ENCODE measurements at regions not wholly inside any gene's neighbourhood (a gene's known extent, or its start where the extent isn't known, plus 50 kb on each side); places are given as distances from the start of the nearest gene placed in this dataset.
"Not testable (repeated sequence)": the region's sequence is repeated elsewhere in the genome, so short reads cannot be mapped to it uniquely, and the experiment has no call there.

DNA sequence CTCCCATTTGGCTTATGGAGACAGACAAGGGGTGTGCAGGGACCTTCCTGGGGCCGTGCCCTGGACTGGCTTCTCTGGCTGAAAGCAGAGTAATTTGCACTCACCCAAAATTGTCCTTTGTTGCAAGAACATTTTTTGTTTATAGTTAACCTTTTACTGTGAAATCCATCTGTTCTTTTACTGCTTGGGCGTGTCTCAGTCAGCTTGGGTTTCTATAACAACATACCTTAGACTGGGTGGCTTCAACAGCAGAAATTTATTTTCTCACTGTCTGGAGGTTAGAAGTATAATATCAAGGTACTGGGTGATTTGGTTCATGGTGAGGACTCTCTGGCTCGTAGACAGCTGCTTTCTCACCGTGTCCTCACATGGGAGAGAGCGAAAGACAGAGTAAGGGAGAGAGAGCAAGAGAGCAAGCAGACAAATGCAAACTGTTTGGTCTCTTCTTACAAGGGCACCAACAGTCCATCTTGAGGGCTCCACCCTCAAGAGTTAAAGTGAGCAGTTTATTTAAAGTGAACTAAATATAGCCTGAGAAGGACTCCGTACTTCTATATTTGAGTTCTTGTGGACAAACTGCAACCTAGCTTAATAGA is 131.0 kb upstream of the NPY start:
- Histone ChIP-seq H3K4me1 (ENCODE audit: low read length) (no peaks in the 10 kb centered on the region), H2AFZ (ENCODE audit: low read length) (no peak overlapping the region), H3K27ac (ENCODE audit: low read length) (no peak overlapping the region), H3K36me3 (ENCODE audit: insufficient read depth, low read length) (no peaks in the 10 kb centered on the region), H3K9me2 (replicated peaks; ENCODE audit: insufficient read depth, low read length) (no peaks in the 10 kb centered on the region), H3K9me3 (ENCODE audit: low read length) (peaks cover 5% of the 10 kb centered on the region; the same call in 1 of the 2 replicates), H3K27me3 (ENCODE audit: low read length) (0 out of 2 replicates have a peak, but pooled peaks cover 2% of the 10 kb centered on the region), H3K79me2 (ENCODE audit: low read length) (no peaks in the 10 kb centered on the region), H4K20me1 (ENCODE audit: insufficient read depth, low read depth, low read length) (no peaks in the 10 kb centered on the region), H3K4me3 (ENCODE audit: low read length) (no peak overlapping the region), H3K9ac (ENCODE audit: low read length) (no peak overlapping the region), H3K4me2 (ENCODE audit: low read depth, low read length, poor library complexity, severe bottlenecking) (no peak overlapping the region)
- no peak for DNase-seq

DNA sequence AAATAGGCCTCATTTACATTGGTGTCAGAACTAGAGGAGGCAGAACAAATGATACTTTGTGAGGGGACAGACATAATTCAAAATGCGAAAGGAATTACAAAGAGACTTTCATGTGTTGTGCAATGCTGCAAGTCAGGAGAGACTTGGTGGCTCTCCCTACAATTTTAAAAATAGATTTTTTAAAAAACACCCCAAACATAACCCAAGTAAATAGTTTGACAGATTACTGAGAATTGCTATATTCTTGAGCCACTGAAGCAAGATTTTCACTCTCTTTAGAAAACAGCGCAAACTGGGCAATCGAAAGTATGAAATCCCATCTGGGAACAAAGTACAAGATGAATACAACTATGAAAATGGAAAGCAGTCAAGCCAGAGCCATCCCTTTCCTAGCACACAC is 126.3 kb upstream of the NPY start:
- no peak for DNase-seq
- Histone ChIP-seq H3K4me3 (ENCODE audit: low read length) (no peak overlapping the region), H3K27ac (ENCODE audit: low read length) (no peak overlapping the region), H3K4me1 (ENCODE audit: low read length) (no peaks in the 10 kb centered on the region), H3K4me2 (ENCODE audit: low read depth, low read length, poor library complexity, severe bottlenecking) (no peak overlapping the region), H3K79me2 (ENCODE audit: low read length) (no peaks in the 10 kb centered on the region), H4K20me1 (ENCODE audit: insufficient read depth, low read depth, low read length) (no peaks in the 10 kb centered on the region), H3K27me3 (ENCODE audit: low read length) (no peaks in the 10 kb centered on the region), H3K36me3 (ENCODE audit: insufficient read depth, low read length) (no peaks in the 10 kb centered on the region), H3K9me3 (ENCODE audit: low read length) (no peaks in the 10 kb centered on the region), H3K9ac (ENCODE audit: low read length) (no peak overlapping the region), H2AFZ (ENCODE audit: low read length) (no peak overlapping the region), H3K9me2 (replicated peaks; ENCODE audit: insufficient read depth, low read length) (no peaks in the 10 kb centered on the region)

DNA sequence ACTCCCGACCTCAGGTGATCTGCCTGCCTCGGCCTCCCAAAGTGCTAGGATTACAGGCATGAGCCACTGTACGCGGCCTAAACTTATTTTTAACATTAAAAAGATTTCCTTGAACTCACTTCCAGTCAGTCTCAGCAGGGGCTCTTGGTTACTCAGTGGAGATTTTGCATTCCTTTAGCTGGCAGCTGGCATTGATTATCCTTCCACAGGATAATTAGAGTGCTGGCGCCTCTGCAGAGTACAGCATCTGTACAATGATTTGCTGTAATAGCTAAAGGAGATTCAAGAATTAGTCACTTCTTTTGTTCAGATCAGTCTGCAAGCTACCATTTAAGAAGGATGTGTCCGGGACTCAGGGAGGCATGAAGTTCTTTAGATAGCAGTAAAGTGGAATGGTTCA is 125.0 kb upstream of the NPY start:
- Histone ChIP-seq H3K27ac (ENCODE audit: low read length) (no peak overlapping the region), H3K4me2 (ENCODE audit: low read depth, low read length, poor library complexity, severe bottlenecking) (no peak overlapping the region), H3K9me3 (ENCODE audit: low read length) (no peaks in the 10 kb centered on the region), H3K9me2 (replicated peaks; ENCODE audit: insufficient read depth, low read length) (no peaks in the 10 kb centered on the region), H3K4me3 (ENCODE audit: low read length) (no peak overlapping the region), H3K79me2 (ENCODE audit: low read length) (no peaks in the 10 kb centered on the region), H3K36me3 (ENCODE audit: insufficient read depth, low read length) (no peaks in the 10 kb centered on the region), H4K20me1 (ENCODE audit: insufficient read depth, low read depth, low read length) (no peaks in the 10 kb centered on the region), H3K27me3 (ENCODE audit: low read length) (no peaks in the 10 kb centered on the region), H3K4me1 (ENCODE audit: low read length) (no peaks in the 10 kb centered on the region), H2AFZ (ENCODE audit: low read length) (no peak overlapping the region), H3K9ac (ENCODE audit: low read length) (no peak overlapping the region)
- no peak for DNase-seq

DNA sequence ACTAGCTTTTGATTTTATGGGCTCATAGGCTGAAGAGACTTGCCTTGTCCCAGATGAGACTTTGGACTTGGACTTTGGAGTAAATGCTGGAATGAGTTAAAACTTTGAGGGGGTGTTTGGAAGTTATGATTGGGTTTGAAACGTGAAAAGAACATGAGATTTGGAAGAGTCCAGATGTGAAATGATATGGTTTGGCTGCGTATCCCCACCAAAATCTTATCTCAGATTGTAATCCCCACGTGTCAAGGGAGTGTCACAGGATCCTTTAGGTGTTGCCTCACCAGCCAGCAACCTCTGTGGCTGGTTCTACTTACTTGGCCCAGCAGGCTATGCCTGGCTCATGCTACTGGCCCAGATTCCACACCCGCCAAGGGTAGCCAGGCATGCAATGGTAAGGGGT is 119.6 kb upstream of the NPY start:
- Histone ChIP-seq H3K9ac (ENCODE audit: low read length) (no peak overlapping the region), H3K36me3 (ENCODE audit: insufficient read depth, low read length) (no peaks in the 10 kb centered on the region), H3K79me2 (ENCODE audit: low read length) (no peaks in the 10 kb centered on the region), H2AFZ (ENCODE audit: low read length) (no peak overlapping the region), H3K27ac (ENCODE audit: low read length) (no peak overlapping the region), H3K9me2 (replicated peaks; ENCODE audit: insufficient read depth, low read length) (no peaks in the 10 kb centered on the region), H3K27me3 (ENCODE audit: low read length) (no peaks in the 10 kb centered on the region), H3K4me3 (ENCODE audit: low read length) (no peak overlapping the region), H4K20me1 (ENCODE audit: insufficient read depth, low read depth, low read length) (no peaks in the 10 kb centered on the region), H3K9me3 (ENCODE audit: low read length) (no peaks in the 10 kb centered on the region), H3K4me1 (ENCODE audit: low read length) (no peaks in the 10 kb centered on the region), H3K4me2 (ENCODE audit: low read depth, low read length, poor library complexity, severe bottlenecking) (no peak overlapping the region)
- DNase-seq = no peak

DNA sequence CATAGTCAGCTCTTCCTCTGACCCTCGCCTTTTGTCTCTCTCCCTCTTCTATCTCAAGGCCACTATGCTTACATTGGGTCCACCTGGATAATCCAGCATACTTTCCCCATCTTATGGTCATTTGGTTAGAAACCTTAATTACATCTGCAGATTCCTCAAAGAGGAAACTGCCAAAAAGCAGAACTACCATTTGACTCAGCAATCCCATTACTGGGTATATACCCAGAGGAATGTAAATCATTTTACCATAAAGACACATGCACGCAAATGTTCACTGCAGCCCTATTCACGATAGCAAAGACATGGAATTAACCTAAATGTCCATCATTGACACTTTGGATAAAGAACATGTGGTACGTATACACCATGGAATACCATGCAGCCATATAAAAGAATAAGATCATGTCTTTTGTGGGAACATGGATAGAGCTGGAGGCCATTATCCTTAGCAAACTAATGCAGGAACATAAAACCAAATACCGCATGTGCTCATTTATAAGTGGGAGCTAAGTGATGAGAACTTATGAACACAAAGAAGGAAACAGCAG is 114.8 kb upstream of the NPY start:
- H3K27ac ChIP-seq (ENCODE audit: low read length) = no peak overlapping the region
- no peaks in the 10 kb centered on the region for H4K20me1 ChIP-seq (ENCODE audit: insufficient read depth, low read depth, low read length)
- no peaks in the 10 kb centered on the region for H3K9me3 ChIP-seq (ENCODE audit: low read length)
- H3K9ac ChIP-seq (ENCODE audit: low read length) = no peak overlapping the region
- no peak overlapping the region for H3K4me3 ChIP-seq (ENCODE audit: low read length)
- no peak overlapping the region for H2AFZ ChIP-seq (ENCODE audit: low read length)
- no peaks in the 10 kb centered on the region for H3K79me2 ChIP-seq (ENCODE audit: low read length)
- no peak overlapping the region for H3K4me2 ChIP-seq (ENCODE audit: low read depth, low read length, poor library complexity, severe bottlenecking)
- no peak for DNase-seq
- H3K9me2 ChIP-seq (replicated peaks; ENCODE audit: insufficient read depth, low read length) = no peaks in the 10 kb centered on the region
- H3K36me3 ChIP-seq (ENCODE audit: insufficient read depth, low read length) = no peaks in the 10 kb centered on the region
- H3K4me1 ChIP-seq (ENCODE audit: low read length) = no peaks in the 10 kb centered on the region
- no peaks in the 10 kb centered on the region for H3K27me3 ChIP-seq (ENCODE audit: low read length)

DNA sequence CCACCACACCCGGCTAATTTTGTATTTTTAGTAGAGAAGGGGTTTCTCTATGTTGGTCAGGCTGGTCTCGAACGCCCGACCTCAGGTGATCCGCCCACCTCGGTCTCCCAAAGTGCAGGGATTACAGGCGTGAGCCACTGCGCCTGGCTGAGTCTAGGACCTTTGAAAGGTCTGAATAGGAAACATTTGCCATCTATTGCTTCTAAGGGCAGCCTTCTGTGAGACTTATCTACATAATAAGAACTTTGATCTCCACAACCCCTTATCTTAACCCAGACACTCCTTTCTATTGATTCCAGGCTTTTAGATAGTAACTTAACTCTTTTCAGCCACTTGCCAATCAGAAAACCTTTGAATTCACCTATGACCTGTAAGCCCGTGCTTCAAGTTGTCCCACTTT is 112.0 kb upstream of the NPY start:
- H3K9me3 ChIP-seq (ENCODE audit: low read length); H3K9me2 ChIP-seq (replicated peaks; ENCODE audit: insufficient read depth, low read length); H3K4me2 ChIP-seq (ENCODE audit: low read depth, low read length, poor library complexity, severe bottlenecking); H2AFZ ChIP-seq (ENCODE audit: low read length); H3K4me1 ChIP-seq (ENCODE audit: low read length); H3K36me3 ChIP-seq (ENCODE audit: insufficient read depth, low read length); DNase-seq; H4K20me1 ChIP-seq (ENCODE audit: insufficient read depth, low read depth, low read length); H3K27me3 ChIP-seq (ENCODE audit: low read length); H3K9ac ChIP-seq (ENCODE audit: low read length); H3K79me2 ChIP-seq (ENCODE audit: low read length); H3K27ac ChIP-seq (ENCODE audit: low read length); H3K4me3 ChIP-seq (ENCODE audit: low read length): not testable (repeated sequence)

DNA sequence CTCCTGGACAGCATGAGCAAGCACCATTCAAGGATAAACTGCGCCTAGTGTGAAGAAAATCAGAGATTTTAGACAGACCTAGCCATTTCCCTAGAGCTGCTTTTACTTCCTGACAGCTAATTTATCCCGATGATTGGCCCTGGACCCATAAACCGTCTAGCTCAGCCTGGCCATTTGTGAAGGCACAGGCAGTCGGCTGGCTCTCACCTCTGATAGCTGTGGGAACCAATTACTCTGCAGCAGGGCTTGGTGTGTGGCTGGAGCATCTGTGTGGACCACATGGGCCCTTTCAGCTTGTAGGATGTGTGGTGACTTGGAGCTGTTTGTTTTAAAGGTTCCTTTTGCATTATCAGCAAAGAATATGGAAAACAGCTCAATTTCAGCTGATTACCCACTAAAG is 111.1 kb upstream of the NPY start:
- Histone ChIP-seq H3K9ac (ENCODE audit: low read length) (no peak overlapping the region), H3K27me3 (ENCODE audit: low read length) (no peaks in the 10 kb centered on the region), H3K79me2 (ENCODE audit: low read length) (no peaks in the 10 kb centered on the region), H3K27ac (ENCODE audit: low read length) (no peak overlapping the region), H2AFZ (ENCODE audit: low read length) (no peak overlapping the region), H3K36me3 (ENCODE audit: insufficient read depth, low read length) (no peaks in the 10 kb centered on the region), H4K20me1 (ENCODE audit: insufficient read depth, low read depth, low read length) (no peaks in the 10 kb centered on the region), H3K4me1 (ENCODE audit: low read length) (no peaks in the 10 kb centered on the region), H3K9me3 (ENCODE audit: low read length) (no peaks in the 10 kb centered on the region), H3K4me3 (ENCODE audit: low read length) (no peak overlapping the region), H3K4me2 (ENCODE audit: low read depth, low read length, poor library complexity, severe bottlenecking) (no peak overlapping the region), H3K9me2 (replicated peaks; ENCODE audit: insufficient read depth, low read length) (no peaks in the 10 kb centered on the region)
- DNase-seq = no peak

DNA sequence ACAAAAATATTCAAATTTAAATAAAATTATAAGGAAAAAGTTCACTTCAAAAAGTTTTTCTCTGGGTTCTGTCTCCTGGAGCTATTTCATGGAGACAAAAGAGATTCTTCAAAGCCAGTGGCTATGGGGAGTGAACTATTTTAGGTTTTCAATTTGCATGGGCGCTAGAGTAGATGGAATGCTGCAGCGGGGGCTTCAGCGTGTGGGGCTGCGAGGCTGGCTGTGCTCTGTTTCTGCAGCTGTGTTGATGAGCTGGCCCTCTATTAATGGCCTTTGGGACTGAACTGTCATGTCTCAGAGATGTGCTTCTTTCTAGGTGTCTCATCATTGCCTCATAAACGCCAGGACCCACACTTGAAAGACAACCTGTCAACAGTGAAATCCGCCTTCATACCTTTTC is 108.4 kb upstream of the NPY start:
- H4K20me1 ChIP-seq (ENCODE audit: insufficient read depth, low read depth, low read length) = no peaks in the 10 kb centered on the region
- H3K9ac ChIP-seq (ENCODE audit: low read length) = no peak overlapping the region
- no peaks in the 10 kb centered on the region for H3K4me1 ChIP-seq (ENCODE audit: low read length)
- no peak overlapping the region for H2AFZ ChIP-seq (ENCODE audit: low read length)
- H3K9me2 ChIP-seq (replicated peaks; ENCODE audit: insufficient read depth, low read length) = no peaks in the 10 kb centered on the region
- H3K4me3 ChIP-seq (ENCODE audit: low read length) = no peak overlapping the region
- no peaks in the 10 kb centered on the region for H3K27me3 ChIP-seq (ENCODE audit: low read length)
- DNase-seq = no peak
- H3K27ac ChIP-seq (ENCODE audit: low read length) = no peak overlapping the region
- H3K9me3 ChIP-seq (ENCODE audit: low read length) = no peaks in the 10 kb centered on the region
- no peaks in the 10 kb centered on the region for H3K79me2 ChIP-seq (ENCODE audit: low read length)
- H3K36me3 ChIP-seq (ENCODE audit: insufficient read depth, low read length) = no peaks in the 10 kb centered on the region
- H3K4me2 ChIP-seq (ENCODE audit: low read depth, low read length, poor library complexity, severe bottlenecking) = no peak overlapping the region

Data from Karpas-422 (cell line).